ENCODE measurements at regions not wholly inside any gene's neighbourhood (a gene's known extent, or its start where the extent isn't known, plus 50 kb on each side); places are given as distances from the start of the nearest gene placed in this dataset.
A peak's percentile ranks its signal among the peaks of the same experiment; 100 is the strongest.
"Not testable (repeated sequence)": the region's sequence is repeated elsewhere in the genome, so short reads cannot be mapped to it uniquely, and the experiment has no call there.

DNA sequence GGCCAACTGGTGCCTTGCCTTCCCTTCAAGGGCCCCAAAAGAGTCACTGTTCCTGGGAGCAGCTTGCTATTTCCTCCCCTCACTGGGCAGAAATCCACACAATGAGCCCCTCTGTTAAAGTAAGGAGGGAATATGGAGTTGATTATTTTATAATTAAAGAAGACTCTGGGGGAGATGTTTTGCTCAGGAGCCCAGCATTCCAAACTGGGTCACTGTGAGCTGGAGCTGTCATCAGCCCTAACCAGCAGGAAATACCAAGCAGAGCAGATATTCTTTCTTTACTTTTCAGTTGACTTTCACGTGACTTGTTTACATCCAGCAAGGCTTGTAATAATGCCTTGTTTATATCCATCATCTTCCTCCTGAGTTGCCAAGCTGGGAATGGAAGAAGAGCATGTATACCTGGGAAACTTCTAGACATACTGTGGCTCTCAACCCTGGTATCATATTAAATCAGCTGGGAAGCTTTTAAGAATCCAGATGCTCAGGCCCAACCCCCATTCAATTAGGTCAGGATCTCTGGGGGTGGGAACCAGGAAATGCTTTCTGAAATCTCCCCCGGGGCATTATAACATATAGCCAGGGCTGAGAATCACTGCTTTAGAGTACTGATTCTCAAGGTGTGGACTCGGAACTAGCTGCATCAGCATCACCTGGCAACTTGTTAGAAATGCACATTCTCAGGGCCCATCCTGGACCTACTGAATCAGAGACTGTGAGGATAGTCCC is 175.6 kb upstream of the MYLIP start:
- DNase-seq = no peak

DNA sequence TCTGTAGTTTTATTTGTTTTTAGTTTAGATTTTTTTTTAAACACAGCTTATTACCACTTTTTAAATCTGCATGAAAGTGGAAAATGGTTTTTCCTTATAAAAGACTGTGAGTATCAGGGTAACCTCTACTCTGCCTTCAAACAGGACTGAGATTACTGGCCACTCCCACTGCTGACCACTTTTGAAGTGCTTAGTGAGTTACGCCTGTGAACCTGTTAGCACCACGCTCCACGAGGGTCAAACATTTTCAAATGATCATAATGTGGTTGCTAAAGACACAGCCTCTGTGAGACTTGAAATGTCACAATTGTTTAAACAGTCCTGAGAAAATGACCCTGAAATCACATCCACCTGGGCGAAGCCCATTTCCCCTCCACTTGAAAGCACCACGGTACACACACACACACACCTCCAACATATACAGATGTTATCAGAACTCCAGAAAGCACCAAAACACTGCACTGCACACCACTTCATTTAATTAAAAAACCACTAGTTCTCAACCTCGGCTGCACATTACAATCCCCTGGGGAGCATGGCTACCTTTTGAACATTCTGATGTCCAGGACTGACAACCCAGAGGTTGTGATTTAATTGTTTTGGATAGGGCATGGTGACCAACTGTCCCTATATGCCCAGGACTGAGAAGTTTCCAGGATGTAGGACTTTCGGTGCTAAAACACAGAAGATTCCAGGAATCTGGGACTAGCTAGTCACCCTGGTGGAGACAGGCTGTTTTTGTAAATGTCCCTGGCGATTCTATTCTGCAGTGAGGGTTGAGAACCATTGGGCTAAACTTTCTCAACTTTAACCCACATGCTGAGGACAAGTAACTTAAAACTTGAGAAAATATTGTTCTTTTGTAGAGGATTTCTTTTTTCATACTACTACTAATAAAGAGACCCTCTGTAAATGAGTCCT is 176.4 kb upstream of the MYLIP start:
- no peak for DNase-seq

DNA sequence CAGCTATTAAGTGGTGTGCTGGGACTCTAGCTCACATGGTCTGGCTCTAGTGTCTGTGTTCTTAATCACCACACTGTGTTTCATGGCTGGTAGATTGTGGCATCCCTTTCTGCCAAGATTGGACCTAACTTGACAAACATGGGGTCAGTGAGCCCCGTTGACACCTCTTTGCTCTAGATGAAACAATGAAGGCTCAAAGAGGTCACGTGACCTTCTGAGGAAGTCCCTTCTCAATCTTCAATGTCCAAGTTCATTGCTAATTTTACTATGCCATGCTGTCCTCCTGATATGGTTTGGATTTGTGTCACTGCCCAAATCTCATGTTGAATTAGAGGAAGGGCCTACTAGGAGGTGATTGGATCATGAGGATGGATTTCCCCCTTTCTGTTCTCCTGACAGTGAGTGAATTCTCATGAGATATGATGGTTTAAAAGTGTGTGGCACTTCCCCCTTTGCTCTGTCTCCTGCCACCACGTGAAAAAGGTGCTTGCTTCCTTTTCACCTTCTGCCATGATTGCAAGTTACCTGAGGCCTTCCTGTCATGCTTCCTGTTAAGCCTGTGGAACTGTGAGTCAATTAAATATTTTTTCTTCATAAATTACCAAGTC is 177.8 kb upstream of the MYLIP start:
- no peak for DNase-seq

DNA sequence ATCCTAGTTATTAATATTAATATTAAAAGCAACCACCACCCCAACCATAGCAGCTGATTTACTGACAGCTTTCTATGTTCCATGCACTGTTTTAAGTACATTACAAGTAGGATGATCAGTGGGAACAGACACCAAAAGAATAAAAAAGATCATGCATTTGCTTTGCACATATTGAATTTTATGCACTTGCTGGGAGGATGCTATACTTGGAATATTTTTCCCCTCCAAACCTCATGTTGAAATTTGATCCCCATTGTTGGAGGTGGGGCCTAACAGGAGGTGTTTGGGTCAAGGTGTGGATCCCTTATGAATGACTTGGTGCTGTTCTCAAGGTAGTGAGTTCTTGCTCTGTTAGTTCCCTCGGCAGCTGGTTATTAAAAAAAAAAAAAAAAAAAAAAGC is 178.9 kb upstream of the MYLIP start:
- DNase-seq = peak in 1 of 2 experiments; percentile 57

DNA sequence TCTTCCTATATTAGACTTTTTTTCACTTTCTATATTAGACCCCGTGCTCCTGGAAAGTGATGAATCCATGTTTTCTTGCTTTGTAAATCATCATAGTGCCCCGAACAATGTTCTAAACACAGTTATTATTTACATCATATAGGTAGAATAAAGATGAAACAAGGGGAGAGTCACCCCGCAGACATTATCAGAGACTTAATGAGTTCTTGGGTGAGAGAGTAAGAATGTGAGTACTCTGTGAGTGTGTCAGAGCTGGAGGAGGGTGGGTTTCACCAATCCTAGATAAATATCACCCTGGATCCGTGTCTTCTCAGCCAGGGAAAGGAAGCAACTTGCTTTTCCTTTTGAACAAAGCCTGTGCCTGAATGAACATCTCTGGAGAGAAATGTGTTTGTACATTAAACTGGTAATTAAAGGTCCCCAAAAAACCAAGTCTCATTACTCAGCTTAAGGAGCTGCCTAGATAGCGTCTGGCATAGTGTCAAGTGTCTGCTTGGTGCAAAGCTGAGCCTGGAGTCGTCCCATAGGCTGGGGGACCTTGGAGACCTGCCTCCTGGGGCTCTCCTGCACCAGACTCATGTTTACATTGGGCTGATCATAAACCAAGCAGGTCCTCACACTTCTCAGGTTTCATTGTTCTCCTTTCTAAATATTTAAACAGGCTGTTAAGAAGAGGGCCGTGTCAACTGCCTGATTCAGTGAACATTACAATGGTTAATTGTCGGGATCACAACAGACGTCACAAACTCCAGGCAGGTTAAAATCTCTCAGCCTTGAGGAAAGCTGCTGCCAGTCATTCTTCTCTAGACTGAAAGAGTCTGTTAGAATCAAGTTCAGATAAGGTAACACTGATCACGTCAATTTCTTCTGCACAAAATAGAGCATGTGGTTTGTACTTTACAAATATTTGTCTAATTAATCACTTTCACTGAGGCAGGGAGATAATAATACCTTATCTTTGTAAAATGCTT is 179.7 kb upstream of the MYLIP start:
- DNase-seq = peak; percentile 75 to 94

DNA sequence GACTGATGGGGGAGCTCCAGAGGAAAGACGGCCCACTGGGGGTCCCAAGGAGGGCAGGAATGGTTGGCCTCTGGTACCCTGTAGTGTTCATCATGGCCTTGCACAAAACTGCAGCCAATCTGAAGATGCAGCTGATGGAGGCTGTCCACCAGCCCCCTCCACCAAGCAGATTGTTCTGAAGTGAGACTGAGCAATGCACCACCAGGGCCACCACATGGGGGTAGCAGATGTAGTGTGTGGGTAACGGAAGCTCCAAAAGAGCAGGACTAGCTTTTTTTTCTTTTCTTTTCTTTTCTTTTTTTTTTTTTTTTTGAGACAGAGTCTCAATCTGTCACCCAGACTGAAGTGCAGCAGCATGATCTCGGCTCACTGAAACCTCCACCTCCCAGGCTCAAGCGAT is 181.0 kb upstream of the MYLIP start:
- peak in 1 of 2 experiments; percentile 46 for DNase-seq

DNA sequence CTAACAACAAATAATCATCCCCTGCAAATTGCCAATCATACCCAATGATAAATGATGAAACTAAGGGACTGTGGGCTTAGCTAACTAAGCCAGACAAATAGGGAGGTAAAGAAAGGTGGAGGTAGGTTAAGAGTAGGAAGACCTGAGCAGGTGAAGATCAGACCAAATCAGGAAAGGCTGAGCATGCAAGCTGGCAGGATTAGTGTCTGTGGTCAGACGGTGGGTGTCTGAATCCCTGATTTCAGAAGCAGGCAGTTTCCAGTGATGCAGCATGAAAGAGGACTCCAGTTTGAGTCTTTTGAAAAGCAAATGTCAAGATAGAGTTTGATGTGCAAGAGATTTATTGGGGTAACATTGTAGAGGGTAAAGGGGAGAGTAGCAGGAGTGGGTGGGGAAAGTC is 181.4 kb upstream of the MYLIP start:
- DNase-seq = peak in 1 of 2 experiments; percentile 17

DNA sequence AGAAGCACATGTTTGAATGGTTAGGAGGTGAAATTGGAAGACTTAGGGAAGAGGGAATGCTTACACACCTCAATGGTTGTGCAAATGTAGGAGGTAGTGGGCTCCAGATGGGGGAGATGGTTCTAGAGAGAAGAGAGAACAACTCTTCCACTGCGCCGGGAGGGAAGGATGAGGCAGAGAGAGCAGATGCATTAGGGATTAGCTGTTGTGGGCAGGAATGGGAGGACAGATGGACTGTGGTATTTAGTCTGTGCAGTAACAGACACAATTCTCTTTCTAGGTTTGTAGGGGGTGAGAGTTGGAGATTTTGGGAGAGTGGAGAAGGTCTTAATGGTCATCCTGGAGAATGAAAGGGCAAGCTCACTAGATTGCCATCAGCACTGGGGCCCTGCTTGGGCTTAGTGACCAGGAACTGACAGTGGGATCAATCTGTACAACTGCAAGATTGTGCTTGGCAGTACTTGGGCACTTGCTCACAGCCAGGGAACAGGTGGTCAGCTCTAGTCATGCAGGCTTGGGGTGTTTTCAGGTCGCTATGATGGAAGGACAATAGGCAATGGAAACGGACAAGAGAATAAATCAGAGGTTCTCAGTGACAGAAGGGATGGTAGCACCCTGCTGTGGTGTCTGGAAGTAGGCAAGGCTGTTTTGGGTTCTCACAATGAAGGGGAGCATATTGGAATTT is 182.0 kb upstream of the MYLIP start:
- peak; percentile 87 to 88 for DNase-seq

DNA sequence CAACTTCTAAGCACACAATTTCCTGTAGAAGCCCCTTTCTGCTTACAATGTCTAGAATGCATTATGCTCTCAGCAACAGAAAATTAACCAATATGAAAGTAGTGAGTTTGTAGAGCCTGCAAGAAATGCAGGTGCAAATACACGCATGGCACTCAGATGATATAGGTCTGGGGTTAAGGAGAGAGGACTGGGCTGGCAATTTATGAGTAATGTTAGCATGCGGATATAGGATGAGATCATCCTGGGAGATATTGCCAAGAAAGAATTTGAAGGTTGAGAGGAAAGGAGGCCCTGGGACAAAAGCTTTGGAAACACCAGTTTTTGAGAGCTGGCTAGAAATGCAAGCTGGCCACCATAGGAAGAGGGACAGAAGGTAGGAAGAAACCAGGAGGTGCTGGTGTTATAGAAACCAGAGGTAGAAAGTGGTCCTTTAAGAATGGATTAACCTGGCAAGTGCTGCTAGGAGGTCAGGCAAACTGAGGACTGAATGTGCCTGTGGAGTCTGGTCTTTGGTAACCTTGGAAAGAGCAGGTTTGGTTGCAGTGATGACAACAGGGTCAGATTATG is 183.2 kb upstream of the MYLIP start:
- DNase-seq = no peak

DNA sequence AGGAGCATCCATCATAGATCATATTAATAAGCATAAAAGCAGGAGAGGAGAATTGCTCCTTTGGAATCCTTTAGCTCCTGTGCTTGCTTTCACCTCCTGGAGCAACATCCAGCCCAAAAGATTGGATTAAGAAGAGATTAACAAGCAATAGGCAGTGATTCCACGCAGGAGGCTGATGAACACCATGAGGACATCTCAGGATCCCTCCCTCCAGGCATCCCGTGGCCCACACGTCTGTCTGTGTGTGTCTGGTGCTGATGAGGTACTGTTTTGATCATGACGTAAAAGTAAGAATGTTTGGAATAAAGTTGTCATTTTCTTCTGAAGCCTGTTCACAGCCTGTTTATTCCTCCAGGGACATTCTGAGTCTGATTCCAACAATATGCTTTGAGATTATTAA is 185.5 kb upstream of the MYLIP start:
- peak in 1 of 2 experiments; percentile 9 for DNase-seq

DNA sequence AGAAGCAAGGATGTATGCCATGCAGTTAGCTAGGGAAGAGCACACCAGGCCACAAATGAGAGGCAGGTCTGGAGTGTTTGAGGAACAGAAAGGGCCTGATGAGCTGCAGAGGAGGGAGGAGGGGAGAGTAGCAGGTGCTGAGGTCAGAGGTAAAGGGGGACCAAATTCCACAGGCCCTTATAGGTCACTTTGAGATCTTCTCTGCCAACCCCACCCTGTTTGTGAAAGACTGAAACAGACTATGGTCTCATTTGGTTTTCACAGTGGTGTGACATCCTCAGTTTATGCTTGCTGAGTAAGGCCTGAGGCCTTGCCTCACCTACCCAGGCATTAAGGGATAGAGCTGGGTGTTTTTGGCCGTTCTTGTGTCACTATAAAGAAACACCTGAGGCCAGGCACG is 187.7 kb upstream of the MYLIP start:
- DNase-seq = no peak

DNA sequence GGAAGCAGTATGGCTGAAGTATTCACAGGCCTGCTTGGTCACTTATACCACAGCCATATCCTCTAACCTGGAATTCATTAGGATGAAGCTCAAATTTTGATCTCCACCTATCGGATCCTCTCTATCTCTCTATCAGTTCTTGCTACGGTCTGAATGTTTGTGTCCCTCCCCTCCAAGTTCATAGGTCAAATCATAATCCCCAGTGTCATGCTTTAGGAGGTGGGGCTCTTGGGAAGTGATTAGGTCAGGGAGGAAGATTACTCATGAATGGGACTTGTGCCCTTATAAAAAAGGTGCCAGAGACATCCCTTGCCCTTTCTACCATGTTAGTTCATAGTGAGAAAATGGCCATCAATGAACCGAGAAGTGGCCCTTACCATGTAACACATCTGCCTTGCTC is 190.8 kb upstream of the MYLIP start:
- no peak for DNase-seq

DNA sequence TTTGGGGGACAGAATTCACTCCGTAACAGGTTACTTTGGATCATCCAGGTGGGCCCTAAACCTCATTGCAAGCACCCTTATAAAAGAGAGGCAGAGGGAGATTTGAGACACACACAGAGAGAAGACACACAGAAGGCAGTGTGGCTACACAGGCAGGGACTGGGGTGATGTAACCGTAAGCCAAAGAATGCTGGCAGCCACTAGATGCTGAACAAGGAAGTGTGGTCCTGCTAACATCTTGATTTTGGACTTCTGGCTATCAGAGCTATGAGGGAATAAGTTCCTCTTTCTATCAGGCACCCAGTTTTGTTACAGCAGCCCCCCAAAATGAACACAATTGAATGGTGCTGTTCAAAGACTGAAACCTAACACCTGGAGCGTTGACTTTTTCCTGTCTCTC is 191.3 kb upstream of the MYLIP start:
- no peak for DNase-seq

DNA sequence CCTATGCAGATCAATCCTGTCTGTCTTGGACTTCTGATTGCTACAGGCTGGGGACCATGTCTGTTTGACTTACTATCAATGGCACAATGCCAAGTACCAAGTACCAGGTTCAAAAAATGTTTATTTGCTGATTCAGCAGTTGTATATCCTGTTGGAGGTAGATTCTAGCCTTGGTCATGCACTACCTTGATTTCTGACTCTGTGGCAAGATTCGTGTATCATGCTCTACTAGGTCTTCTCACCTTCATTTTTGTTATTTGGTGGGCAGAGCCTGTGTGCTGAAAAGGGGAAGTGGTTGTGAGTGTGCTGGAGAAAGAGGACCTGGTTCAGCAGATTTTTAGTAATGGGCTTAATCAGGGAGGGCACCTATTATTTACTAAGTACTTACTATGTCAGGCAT is 192.4 kb upstream of the MYLIP start:
- DNase-seq = no peak

DNA sequence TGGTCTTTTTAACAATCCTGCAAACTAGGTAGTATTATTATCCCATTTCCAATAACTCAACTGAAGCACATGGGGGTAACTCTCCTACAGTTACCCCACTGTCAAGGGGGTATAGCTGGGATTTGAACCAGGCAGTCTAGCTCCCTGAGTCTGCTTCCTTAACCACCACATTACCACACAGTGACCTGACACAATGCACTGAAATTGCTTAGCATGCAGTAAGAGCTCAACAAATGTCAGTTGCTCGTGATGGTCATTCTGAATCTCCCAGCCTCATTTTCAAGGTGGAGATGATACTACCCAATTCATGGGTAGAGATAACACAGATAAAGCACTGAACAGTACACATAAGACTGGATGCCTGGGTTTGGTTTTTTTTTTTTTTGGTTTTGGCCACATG is 193.2 kb upstream of the MYLIP start:
- no peak for DNase-seq

DNA sequence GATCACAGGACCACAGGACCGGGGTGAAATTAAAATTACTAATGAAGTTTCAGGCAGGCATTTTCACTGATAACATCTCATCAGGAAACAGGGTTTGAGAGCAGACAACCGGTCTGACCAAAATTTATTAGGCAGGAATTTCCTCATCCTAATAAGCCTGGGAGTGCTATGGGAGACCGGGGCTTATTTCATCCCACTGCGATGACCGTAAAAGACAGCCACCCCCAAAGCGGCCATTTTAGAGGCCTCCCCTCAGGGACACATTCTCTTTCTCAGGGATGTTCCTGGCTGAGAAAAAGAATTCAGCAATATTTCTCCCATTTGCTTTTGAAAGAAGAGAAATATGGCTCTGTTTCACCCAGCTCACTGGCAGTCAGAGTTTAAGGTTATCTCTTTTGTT is 197.2 kb upstream of the MYLIP start:
- DNase-seq = not testable (repeated sequence)

DNA sequence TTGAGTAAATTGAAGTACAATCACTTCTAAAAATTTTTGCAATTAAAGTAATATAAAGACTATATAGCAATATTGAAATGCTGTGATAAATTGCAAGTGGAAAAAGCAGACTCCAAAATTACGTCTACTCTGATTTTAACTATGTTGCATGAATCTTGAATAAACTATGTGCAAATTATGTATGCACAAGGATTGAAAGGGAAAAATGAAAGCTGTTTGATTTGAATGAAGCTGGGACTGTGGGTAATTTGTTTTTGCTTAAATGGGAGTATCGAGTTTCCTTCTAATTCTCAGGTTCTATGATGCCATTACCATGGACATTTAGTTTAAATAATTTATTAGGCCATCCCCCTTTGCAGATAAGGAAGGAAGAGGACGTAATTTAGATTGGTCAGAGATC is 198.7 kb upstream of the MYLIP start:
- no peak for DNase-seq

DNA sequence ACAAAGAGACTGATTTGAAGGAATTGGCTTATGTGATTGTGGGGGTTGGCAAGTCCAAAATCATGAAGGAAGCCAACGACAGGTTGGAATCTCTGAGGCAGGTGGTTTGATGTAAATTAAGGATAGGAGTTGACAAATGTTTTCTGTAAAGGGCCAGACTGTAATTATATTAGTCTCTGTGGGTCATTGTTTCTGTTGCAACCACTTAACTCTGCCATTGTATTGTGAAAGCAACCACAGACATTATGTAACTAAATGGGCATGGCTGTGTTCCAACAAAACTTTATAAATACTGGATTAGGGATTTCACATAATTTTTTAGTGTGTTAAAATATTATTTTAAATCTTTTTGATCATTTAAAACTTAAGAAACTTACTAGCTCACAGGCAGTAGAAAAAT is 199.2 kb upstream of the MYLIP start:
- no peak for DNase-seq

DNA sequence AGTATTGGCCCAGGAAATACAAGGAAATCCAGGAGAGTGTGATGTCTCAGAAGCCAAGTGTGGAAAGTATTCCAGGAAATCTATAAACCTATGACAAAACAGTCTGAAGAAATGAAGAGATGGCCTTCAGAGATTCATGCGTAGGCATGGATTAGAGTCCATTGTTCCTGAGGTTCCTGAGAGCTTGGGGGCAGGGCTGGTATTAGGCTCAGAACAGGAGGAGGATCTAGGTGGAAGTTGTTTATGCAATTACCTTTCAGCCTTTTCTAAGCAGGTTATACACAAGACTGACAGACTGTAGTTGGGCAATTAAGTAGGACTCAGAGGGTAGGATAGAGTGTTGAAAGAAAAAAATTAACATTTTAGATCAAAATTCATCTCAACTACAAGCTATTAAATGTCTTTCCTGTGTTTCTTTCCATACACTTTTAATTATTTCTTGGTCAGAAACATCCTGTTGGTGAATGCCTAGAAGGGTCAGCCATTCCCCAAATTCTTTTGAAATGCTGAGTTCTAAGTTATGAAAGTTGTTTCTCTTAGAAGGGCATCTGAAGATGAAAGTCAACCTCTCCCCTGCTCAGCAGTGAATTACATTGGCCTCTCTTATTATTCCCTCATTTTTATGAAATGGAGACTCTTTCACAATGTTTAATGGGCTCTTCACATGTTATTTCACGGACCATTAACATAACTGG is 201.2 kb upstream of the MYLIP start:
- DNase-seq = no peak

DNA sequence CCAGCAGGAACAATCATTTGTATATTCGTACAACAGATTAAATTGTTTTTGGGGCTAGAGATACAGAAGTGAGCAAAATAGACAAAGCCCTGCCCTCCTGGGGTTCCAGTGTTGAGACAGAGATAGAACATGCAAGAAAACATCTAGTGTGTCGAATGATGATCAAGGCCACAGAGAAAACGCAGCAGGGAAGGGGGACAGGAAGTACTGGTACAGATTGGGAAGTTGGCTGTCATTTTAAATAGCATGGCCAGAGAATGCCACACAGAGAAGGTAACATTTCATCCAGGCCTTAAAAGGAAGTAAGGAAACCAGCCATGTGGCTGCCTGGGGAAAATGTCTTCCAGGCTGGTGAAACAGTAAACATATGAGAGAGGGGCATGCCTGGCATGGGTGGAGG is 202.6 kb upstream of the MYLIP start:
- DNase-seq = no peak

DNA sequence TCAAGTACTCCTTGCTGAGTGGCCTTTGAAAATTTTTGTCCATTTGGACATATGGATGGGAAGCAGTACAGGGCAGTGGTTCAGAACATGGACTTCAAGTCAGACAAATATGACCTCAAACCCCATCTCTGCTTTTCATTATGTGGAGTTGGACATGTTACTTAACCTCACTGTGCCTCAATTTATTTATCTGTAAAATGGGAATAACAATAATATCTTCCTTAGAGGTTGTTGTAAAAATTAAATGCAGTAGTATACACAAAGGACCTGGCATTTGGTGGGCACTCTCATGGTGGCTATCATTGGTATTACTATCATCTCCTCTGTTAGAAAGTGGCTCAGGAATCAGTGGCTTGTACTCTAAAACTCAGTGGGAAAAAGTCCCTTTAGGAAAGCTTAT is 204.0 kb upstream of the MYLIP start:
- no peak for DNase-seq
